Body of pancreas (tissue), 4 donors: ENCODE measurements at regions not wholly inside any gene's neighbourhood (a gene's known extent, or its start where the extent isn't known, plus 50 kb on each side); places are given as distances from the start of the nearest gene placed in this dataset.

Experiments used
- ATAC-seq: fragments of 150-250 bp; one replicate; pipeline ENCODE4 v1.9.1; 2016
- DNase-seq, 4 donors: peaks; one replicate each; pipeline ENCODE4 v3.0.0-alpha.2; 2019
- H3K27ac ChIP-seq, 4 donors: fragments of 200-600 bp; sonication (generic); 1 replicate in 3 of 4; 2 replicates in 1 of 4; pipeline versions ENCODE4 v1.5.1 to v1.6.1; 2016 to 2019; ENCODE audit warnings: mild to moderate bottlenecking in 1 of 4, mixed read lengths in 1 of 4, moderate library complexity in 1 of 4
- H3K27me3 ChIP-seq, 2 donors: fragments of 200-600 bp; sonication (generic); one replicate each; pipeline ENCODE4 v1.6.0; 2016; ENCODE audit warnings: mild to moderate bottlenecking in 1 of 2
- H3K36me3 ChIP-seq, 2 donors: fragments of 200-600 bp; sonication (generic); replicated peaks in 1 of 2; 2 replicates each; pipeline ENCODE4 v1.5.1; 2016; ENCODE audit warnings: low read depth in 2 of 2; ENCODE audit not compliant: insufficient read depth in 1 of 2
- H3K4me1 ChIP-seq: fragments of 200-600 bp; sonication (generic); one replicate; pipeline ENCODE4 v1.6.0; 2016
- H3K4me3 ChIP-seq, 2 donors: fragments of 200-600 bp; sonication (generic); 1 replicate in 1 of 2; 2 replicates in 1 of 2; pipeline ENCODE4 v1.5.1; 2016 to 2019
- H3K9me3 ChIP-seq, 3 donors: fragments of 200-600 bp; sonication (generic); 1 replicate in 2 of 3; 2 replicates in 1 of 3; pipeline ENCODE4 v1.5.1; 2016
- CTCF ChIP-seq, 7 experiments: fragments of 450-650 bp in 4 of 7; fragments of 200-600 bp in 3 of 7; sonication (generic) in 3 of 7; IDR thresholded peaks; one replicate each; pipeline ENCODE4 v1.5.1; 2016 to 2019; ENCODE audit warnings: antibody characterized with exemption in 7 of 7
- POLR2A ChIP-seq, 3 donors: fragments of 450-650 bp; IDR thresholded peaks; one replicate each; pipeline ENCODE4 v1.6.1; 2016; ENCODE audit warnings: antibody characterized with exemption in 3 of 3, mild to moderate bottlenecking in 2 of 3
- WGBS, 2 donors: methylation state at CpG; one replicate each; pipeline ENCODE4 v1.1.5; 2017; 5-methylcytosine and 5-hydroxymethylcytosine counted together
- intact Hi-C: fragments of 100-400 bp; cut with DNase I; formaldehyde crosslinking; loops from one replicate; pipeline ENCODE4 v1.15.1; 2023

GRCh38 chrX:63917296-63917695 lies 132.3 kb upstream of the ARHGEF9 start:
- Histone ChIP-seq H3K4me3 (no peak overlapping the region), H3K27ac (no peak overlapping the region), H3K27me3 (no peaks in the 10 kb centered on the region), H3K4me1 (no peaks in the 10 kb centered on the region), H3K36me3 (no peaks in the 10 kb centered on the region), H3K9me3 (no peaks in the 10 kb centered on the region)
- no peak for ATAC-seq
- DNase-seq: no peak
- TF ChIP-seq POLR2A (IDR thresholded peaks at IDR 0.05): no peak
- no peak for TF ChIP-seq CTCF (IDR thresholded peaks at IDR 0.05)
- 88 to 92% methylated on average over 1 of the region's 1 CpG for WGBS, 2 donors
- intact Hi-C loops: no loop called here

GRCh38 chrX:63913719-63914118 lies 128.7 kb upstream of the ARHGEF9 start:
- Histone ChIP-seq H3K36me3 (no peaks in the 10 kb centered on the region), H3K4me1 (no peaks in the 10 kb centered on the region), H3K27me3 (no peaks in the 10 kb centered on the region), H3K9me3 (no peaks in the 10 kb centered on the region), H3K4me3 (no peak overlapping the region), H3K27ac (no peak overlapping the region)
- DNase-seq (no peak), ATAC-seq (no peak)
- intact Hi-C loops: no loop called here
- TF ChIP-seq CTCF (IDR thresholded peaks at IDR 0.05) (no peak), POLR2A (IDR thresholded peaks at IDR 0.05) (no peak)

- Histone ChIP-seq H3K4me1 (no peaks in the 10 kb centered on the region), H3K9me3 (no peaks in the 10 kb centered on the region), H3K36me3 (no peaks in the 10 kb centered on the region), H3K27me3 (no peaks in the 10 kb centered on the region), H3K27ac (no peak overlapping the region), H3K4me3 (no peak overlapping the region)
- DNase-seq: no peak
- TF ChIP-seq CTCF (IDR thresholded peaks at IDR 0.05) (no peak), POLR2A (IDR thresholded peaks at IDR 0.05) (no peak)
- ATAC-seq: no peak
- intact Hi-C loops: no loop called here
- 45 to 58% methylated on average over 2 of the region's 2 CpGs for WGBS, 2 donors
Observed at GRCh38 chrX:63889001-63889400, 104.0 kb upstream of the ARHGEF9 start.

GRCh38 chrX:63884821-63885790 lies 100.1 kb upstream of the ARHGEF9 start:
- TF ChIP-seq POLR2A (IDR thresholded peaks at IDR 0.05) (no peak), CTCF (IDR thresholded peaks at IDR 0.05) (no peak)
- H3K4me3 ChIP-seq: no peak overlapping the region
- no peaks in the 10 kb centered on the region for H3K4me1 ChIP-seq
- 80 to 85% methylated on average over 2 to 7 of the region's 10 CpGs for WGBS, 2 donors
- no peaks in the 10 kb centered on the region for H3K9me3 ChIP-seq
- no peak for ATAC-seq
- no peaks in the 10 kb centered on the region for H3K27me3 ChIP-seq
- H3K36me3 ChIP-seq: no peaks in the 10 kb centered on the region
- H3K27ac ChIP-seq: no peak overlapping the region
- intact Hi-C loops: no loop called here
- DNase-seq: no peak

- no peaks in the 10 kb centered on the region for H3K9me3 ChIP-seq
- intact Hi-C loops: no loop called here
- no peak for ATAC-seq
Observed at GRCh38 chrX:63869506-63869905, 84.5 kb upstream of the ARHGEF9 start.

More at GRCh38 chrX:63869506-63869905, 84.5 kb upstream of the ARHGEF9 start:
- DNase-seq: no peak
- no peaks in the 10 kb centered on the region for H3K36me3 ChIP-seq
- H3K4me3 ChIP-seq: no peak overlapping the region
- WGBS, 2 donors: 61 to 87% methylated on average over 2 to 3 of the region's 3 CpGs
- no peaks in the 10 kb centered on the region for H3K4me1 ChIP-seq
- no peak overlapping the region for H3K27ac ChIP-seq
- TF ChIP-seq CTCF (IDR thresholded peaks at IDR 0.05) (no peak), POLR2A (IDR thresholded peaks at IDR 0.05) (no peak)
- H3K27me3 ChIP-seq: no peaks in the 10 kb centered on the region
